NCI-H460 (cell line): ENCODE measurements at regions not wholly inside any gene's neighbourhood (a gene's known extent, or its start where the extent isn't known, plus 50 kb on each side); places are given as distances from the start of the nearest gene placed in this dataset.
A peak's percentile ranks its signal among the peaks of the same experiment; 100 is the strongest.

Experiments
- DNase-seq: peaks from one replicate; pipeline ENCODE4 v3.0.0-alpha.2; 2016; ENCODE audit warnings: low read depth; ENCODE audit errors: extremely low read depth

DNA sequence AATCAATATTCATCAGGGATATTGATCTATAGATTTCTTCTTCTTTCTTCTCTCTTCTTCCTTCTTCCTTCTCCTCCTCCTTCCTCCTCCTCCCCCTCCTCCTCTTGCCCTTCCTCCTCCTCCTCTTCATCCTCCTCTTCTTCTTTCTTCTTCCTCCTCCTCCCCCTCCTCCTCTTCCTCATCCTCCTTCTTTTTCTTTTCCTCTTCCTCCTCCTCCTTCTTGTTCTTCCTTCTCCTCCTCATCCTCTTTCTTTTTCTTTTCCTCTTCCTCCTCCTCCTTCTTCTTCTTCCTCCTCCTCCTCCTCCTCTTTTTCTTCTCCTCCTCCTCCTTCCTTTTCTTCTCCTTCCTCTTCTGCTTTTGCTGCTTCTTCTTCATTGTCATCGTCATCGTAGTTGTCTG lies 52.4 kb upstream of the SERINC1 start:
- no peak for DNase-seq

- DNase-seq = peak; percentile 58
Observed at GRCh38 chr6:122530440-122531046, 58.9 kb upstream of the SERINC1 start.

DNA sequence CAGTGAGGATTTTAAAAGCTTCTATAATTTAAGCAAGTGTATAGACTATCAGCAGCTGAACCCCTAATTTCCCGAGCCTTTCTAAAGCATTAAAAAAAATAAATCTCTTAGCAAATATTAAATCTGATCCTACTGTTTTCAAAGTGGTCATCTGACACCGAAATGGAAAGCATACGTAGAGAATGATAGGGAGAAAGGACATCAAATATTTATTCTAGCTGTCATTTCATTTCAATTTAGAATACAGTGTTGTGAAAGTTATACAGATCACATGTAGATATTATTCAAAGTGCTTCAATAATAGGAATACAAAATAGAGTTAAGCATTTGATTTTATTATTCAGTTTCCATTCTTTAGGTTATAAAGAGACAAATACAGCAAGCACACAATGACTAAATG lies 61.9 kb upstream of the PKIB start:
- DNase-seq = no peak

DNA sequence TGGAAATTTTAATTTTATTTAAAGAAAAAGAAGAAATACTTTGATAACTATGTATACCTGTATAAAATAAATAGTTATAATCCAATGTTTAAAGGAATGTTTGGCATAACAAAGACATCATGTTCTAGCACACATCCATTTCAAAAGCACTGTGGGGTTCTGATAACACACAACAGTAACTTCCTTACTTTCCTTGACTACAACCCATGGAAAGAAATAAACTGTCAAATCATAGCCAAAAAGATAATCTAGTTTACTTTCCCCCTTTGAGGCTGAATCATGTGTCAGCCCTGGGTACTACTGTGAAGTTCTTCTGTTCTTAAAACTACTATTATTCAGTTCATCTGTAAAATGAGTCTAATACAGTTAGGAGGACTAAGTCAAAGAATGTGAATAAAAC lies 61.4 kb upstream of the PKIB start:
- no peak for DNase-seq

DNA sequence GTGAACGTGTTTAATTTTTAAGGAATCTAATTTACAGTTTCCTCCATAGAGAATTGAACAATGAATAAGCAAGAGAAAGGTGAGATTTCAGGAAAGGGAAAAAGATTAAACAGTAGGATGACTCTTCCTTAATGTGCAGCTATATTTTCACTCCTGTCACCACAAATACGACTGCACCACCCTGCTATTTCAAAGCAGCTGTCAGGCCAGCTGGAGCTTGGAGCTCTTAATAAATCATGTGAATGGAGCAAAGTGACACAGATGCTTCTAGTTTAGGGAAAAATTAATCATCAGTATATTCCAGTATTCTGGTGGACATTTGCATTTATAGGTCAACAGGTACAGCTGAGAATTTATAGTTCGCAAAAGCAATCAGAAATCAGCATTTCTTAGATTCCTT lies 56.5 kb upstream of the PKIB start:
- DNase-seq = no peak

- no peak for DNase-seq
Observed at GRCh38 chr6:122555561-122555960, 54.6 kb upstream of the PKIB start.

DNA sequence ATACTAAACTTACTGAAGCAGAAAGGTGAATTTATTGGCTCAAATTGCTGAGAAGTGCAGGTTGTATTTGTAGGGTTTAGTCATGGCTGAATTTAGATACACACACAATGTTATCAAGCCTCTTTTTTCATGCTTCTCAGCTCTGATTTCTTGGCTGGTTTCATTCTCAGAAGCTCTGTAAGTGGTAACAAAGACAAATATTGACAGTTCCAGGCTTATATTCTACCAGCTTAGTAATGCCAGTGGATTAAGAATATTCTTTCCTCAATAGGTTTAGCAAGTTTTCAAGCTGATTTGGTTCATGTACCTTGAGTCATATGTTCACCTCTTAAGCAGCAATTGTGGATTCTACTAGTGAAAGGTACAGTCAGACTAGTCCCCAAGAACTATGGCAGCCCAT lies 52.1 kb upstream of the PKIB start:
- no peak for DNase-seq
